RPMI7951 (cell line): ENCODE measurements at regions not wholly inside any gene's neighbourhood (a gene's known extent, or its start where the extent isn't known, plus 50 kb on each side); places are given as distances from the start of the nearest gene placed in this dataset.

Experiments
- DNase-seq: peaks from one replicate; pipeline ENCODE4 v3.0.0-alpha.2; 2012; ENCODE audit warnings: low read depth

GRCh38 chr7:9846902-9847301, 1126.8 kb upstream of the PHF14 start:
- DNase-seq, result no peak

GRCh38 chr7:9854605-9855004, 1119.1 kb upstream of the PHF14 start:
- no peak for DNase-seq

- no peak for DNase-seq
These were observed 1117.0 kb upstream of the PHF14 start for GRCh38 chr7:9856668-9857067.

GRCh38 chr7:9863545-9863944, 1110.1 kb upstream of the PHF14 start:
- no peak for DNase-seq

GRCh38 chr7:9869151-9869550, 1104.5 kb upstream of the PHF14 start:
- DNase-seq, result no peak

GRCh38 chr7:9869566-9869965, 1104.1 kb upstream of the PHF14 start:
- no peak for DNase-seq

GRCh38 chr7:9870674-9871073, 1103.0 kb upstream of the PHF14 start:
- no peak for DNase-seq

- no peak for DNase-seq
These were observed 1099.5 kb upstream of the PHF14 start for GRCh38 chr7:9874182-9874581.

- no peak for DNase-seq
These were observed 1097.6 kb upstream of the PHF14 start for GRCh38 chr7:9876053-9876452.

- no peak for DNase-seq
These were observed 1084.1 kb upstream of the PHF14 start for GRCh38 chr7:9889554-9889953.

- no peak for DNase-seq
These were observed 1083.6 kb upstream of the PHF14 start for GRCh38 chr7:9890092-9890491.

GRCh38 chr7:9891056-9891455, 1082.6 kb upstream of the PHF14 start:
- DNase-seq, result no peak

GRCh38 chr7:9900339-9900738, 1073.3 kb upstream of the PHF14 start:
- no peak for DNase-seq

GRCh38 chr7:9921326-9921725, 1052.3 kb upstream of the PHF14 start:
- no peak for DNase-seq

- peak; percentile 37 for DNase-seq
These were observed 1035.6 kb upstream of the PHF14 start for GRCh38 chr7:9937944-9938631.

GRCh38 chr7:9939176-9939575, 1034.5 kb upstream of the PHF14 start:
- DNase-seq, result peak; percentile 4

- no peak for DNase-seq
These were observed 1028.5 kb upstream of the PHF14 start for GRCh38 chr7:9945131-9945530.

GRCh38 chr7:9945857-9946256, 1027.8 kb upstream of the PHF14 start:
- no peak for DNase-seq

GRCh38 chr7:9955138-9955537, 1018.5 kb upstream of the PHF14 start:
- DNase-seq, result no peak

GRCh38 chr7:9958486-9958885, 1015.2 kb upstream of the PHF14 start:
- DNase-seq, result no peak

- no peak for DNase-seq
These were observed 1013.2 kb upstream of the PHF14 start for GRCh38 chr7:9960460-9960859.

- DNase-seq, result no peak
These were observed 1012.3 kb upstream of the PHF14 start for GRCh38 chr7:9961161-9961922.

GRCh38 chr7:9962742-9963141, 1010.9 kb upstream of the PHF14 start:
- no peak for DNase-seq
